Tibial artery (tissue), 4 donors: ENCODE measurements at regions not wholly inside any gene's neighbourhood (a gene's known extent, or its start where the extent isn't known, plus 50 kb on each side); places are given as distances from the start of the nearest gene placed in this dataset.

Experiments used
- DNase-seq, 2 donors: peaks; one replicate each; pipeline ENCODE4 v3.0.0-alpha.2; 2019
- H3K27ac ChIP-seq, 2 donors: fragments of 200-600 bp; sonication (generic) in 1 of 2; 1 replicate in 1 of 2; 2 replicates in 1 of 2; pipeline ENCODE4 v1.5.1; 2018 to 2019; ENCODE audit warnings: mild to moderate bottlenecking in 1 of 2
- H3K27me3 ChIP-seq, 2 donors: fragments of 200-600 bp; sonication (generic) in 1 of 2; one replicate each; pipeline versions ENCODE4 v1.5.1 to v1.6.0; 2016 to 2019
- H3K36me3 ChIP-seq, 3 donors: fragments of 200-600 bp; sonication (generic) in 2 of 3; one replicate each; pipeline ENCODE4 v1.5.1; 2016 to 2019; ENCODE audit warnings: mild to moderate bottlenecking in 2 of 3
- H3K4me1 ChIP-seq, 4 donors: fragments of 200-600 bp; sonication (generic) in 2 of 4; 1 replicate in 3 of 4; 2 replicates in 1 of 4; pipeline ENCODE4 v1.5.1; 2016 to 2019
- H3K4me3 ChIP-seq, 2 donors: fragments of 200-600 bp; sonication (generic) in 1 of 2; 1 replicate in 1 of 2; 2 replicates in 1 of 2; pipeline ENCODE4 v1.5.1; 2018 to 2019; ENCODE audit warnings: mild to moderate bottlenecking in 2 of 2
- H3K9me3 ChIP-seq, 3 donors: fragments of 200-600 bp; sonication (generic) in 1 of 3; one replicate each; pipeline ENCODE4 v1.5.1; 2016 to 2019
- intact Hi-C: fragments of 100-400 bp; cut with DNase I; formaldehyde crosslinking; loops from one replicate; pipeline ENCODE4 v1.15.0; 2023; ENCODE audit warnings: low total_unique reads
- TF ChIP-seq, protein P1 (sequence below), 2 experiments: fragments of 200-600 bp in 1 of 2; fragments of 450-650 bp in 1 of 2; IDR thresholded peaks; one replicate each; pipeline ENCODE4 v1.5.1; 2017 to 2019; ENCODE audit warnings: antibody characterized with exemption in 2 of 2, mild to moderate bottlenecking in 1 of 2, moderate library complexity in 1 of 2

DNA sequence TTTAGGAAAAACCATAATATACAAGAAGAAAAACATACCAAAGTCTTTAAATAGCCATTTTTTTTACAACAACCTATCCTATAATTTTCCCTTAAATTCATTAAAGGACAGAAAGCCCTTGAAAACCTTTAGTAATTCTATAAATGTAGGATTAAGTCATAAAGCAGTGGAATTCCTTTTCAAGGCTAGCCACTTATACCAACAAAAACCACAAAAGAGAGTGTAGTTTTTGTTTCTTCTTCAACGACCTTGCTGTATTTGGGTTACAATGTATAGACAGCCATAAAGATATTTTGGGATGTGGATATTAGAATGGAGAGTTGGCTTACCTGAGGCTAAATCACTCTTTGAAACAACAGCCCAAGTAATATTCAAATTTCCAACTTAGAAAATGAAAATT, 296.6 kb upstream of the CDIN1 start:
- no peaks in the 10 kb centered on the region for H3K27me3 ChIP-seq
- TF ChIP-seq, protein P1, sequence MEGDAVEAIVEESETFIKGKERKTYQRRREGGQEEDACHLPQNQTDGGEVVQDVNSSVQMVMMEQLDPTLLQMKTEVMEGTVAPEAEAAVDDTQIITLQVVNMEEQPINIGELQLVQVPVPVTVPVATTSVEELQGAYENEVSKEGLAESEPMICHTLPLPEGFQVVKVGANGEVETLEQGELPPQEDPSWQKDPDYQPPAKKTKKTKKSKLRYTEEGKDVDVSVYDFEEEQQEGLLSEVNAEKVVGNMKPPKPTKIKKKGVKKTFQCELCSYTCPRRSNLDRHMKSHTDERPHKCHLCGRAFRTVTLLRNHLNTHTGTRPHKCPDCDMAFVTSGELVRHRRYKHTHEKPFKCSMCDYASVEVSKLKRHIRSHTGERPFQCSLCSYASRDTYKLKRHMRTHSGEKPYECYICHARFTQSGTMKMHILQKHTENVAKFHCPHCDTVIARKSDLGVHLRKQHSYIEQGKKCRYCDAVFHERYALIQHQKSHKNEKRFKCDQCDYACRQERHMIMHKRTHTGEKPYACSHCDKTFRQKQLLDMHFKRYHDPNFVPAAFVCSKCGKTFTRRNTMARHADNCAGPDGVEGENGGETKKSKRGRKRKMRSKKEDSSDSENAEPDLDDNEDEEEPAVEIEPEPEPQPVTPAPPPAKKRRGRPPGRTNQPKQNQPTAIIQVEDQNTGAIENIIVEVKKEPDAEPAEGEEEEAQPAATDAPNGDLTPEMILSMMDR (IDR thresholded peaks at IDR 0.05) = no peak
- no peak overlapping the region for H3K27ac ChIP-seq
- DNase-seq = no peak
- peaks cover 0 to 14% (median 13%) of the 10 kb centered on the region in 3 donors for H3K9me3 ChIP-seq
- H3K4me1 ChIP-seq = no peaks in the 10 kb centered on the region
- H3K36me3 ChIP-seq = no peaks in the 10 kb centered on the region
- intact Hi-C loops = no loop called here
- H3K4me3 ChIP-seq = no peak overlapping the region

DNA sequence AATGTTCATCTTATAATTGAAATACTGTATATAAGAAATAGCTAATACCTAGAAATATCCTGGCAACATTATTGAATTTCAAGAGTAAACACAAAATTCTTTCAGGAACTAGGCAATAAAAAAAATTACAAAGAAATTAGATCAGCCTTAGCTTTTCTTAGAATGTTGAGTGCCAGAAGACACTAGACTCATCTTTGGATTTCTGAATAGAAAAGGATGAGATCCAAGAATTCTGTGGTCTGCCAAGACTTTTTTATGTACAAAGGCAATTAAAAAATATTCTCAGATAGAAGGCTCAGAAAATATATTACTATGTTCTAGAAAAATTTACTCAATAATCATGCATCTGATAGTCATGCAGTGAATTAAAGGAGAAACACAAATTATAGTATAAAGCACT, 294.5 kb upstream of the CDIN1 start:
- no peaks in the 10 kb centered on the region for H3K9me3 ChIP-seq
- no peaks in the 10 kb centered on the region for H3K36me3 ChIP-seq
- no peak for DNase-seq
- no peaks in the 10 kb centered on the region for H3K27me3 ChIP-seq
- H3K4me1 ChIP-seq = no peaks in the 10 kb centered on the region
- TF ChIP-seq, protein P1 (IDR thresholded peaks at IDR 0.05) = no peak
- H3K4me3 ChIP-seq = no peak overlapping the region
- intact Hi-C loops = no loop called here
- H3K27ac ChIP-seq = no peak overlapping the region

DNA sequence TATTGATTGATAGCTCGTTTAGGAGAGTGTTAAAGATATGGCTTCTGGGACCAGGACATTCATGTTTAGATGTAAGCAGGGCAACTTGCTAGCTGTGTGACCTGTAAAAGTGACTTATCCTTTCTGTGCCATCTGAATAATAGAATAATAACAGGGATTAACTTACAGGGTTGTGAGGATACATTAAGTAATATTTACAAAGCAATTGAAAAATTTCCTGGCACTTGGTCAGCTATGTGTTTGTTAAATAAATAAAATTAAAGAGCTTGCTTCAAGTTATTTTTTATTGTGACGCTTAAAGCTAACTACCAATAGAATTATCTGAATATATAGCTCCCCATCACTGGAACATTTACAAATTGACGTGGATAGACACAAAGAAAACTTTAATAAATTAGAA, 287.9 kb upstream of the CDIN1 start:
- no peak for DNase-seq
- H3K27ac ChIP-seq = no peak overlapping the region
- intact Hi-C loops = no loop called here
- no peaks in the 10 kb centered on the region for H3K4me1 ChIP-seq
- TF ChIP-seq, protein P1 (IDR thresholded peaks at IDR 0.05) = no peak
- no peak overlapping the region for H3K4me3 ChIP-seq
- no peaks in the 10 kb centered on the region for H3K9me3 ChIP-seq
- H3K36me3 ChIP-seq = no peaks in the 10 kb centered on the region
- no peaks in the 10 kb centered on the region for H3K27me3 ChIP-seq

DNA sequence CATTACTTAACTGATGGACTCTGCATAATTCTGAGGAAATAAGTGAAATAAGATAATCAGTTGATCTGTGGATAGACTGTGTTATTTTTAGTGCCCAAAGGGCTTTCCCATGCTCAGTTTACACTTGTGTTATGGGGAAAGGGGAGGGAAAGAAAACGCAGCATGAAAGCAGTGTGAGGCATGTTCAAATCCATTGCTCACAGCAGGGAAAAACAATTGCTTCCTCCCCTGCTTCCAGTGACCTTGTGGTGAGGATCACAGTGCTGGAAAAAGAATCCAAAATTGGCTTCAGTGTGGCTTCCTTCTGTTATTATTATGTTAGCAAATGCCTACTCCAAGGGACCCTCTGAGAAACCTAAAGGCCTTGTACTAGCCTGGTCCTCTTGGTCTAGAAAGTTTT, 285.1 kb upstream of the CDIN1 start:
- no peak for DNase-seq
- intact Hi-C loops = no loop called here

DNA sequence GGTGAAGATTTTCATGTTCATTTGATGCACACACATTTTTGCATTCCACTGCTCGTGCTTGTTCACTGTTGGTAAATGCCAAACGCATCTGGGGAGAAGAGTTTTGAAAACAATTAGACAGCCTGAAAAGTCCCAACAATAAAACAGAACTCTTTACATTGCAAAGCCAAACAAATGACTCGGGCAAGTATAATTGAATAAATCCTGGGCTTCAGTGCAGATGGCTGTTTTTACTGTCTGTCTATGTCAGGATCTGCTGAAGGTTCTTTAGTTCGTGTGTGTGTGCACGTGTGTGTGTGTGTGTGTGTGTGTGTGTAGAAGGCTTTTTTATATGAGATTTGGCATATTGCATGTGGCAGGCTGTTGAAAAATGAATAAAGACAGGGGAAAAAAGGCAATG, 277.5 kb upstream of the CDIN1 start:
- intact Hi-C loops = no loop called here

More for the DNA sequence above, 285.1 kb upstream of the CDIN1 start:
- Histone ChIP-seq H3K27ac (no peak overlapping the region), H3K4me3 (no peak overlapping the region), H3K27me3 (no peaks in the 10 kb centered on the region), H3K4me1 (no peaks in the 10 kb centered on the region), H3K9me3 (no peaks in the 10 kb centered on the region), H3K36me3 (no peaks in the 10 kb centered on the region)
- TF ChIP-seq, protein P1 (IDR thresholded peaks at IDR 0.05) = no peak

More for the DNA sequence above, 277.5 kb upstream of the CDIN1 start:
- TF ChIP-seq, protein P1 (IDR thresholded peaks at IDR 0.05) = no peak
- Histone ChIP-seq H3K9me3 (no peaks in the 10 kb centered on the region), H3K27me3 (no peaks in the 10 kb centered on the region), H3K27ac (no peak overlapping the region), H3K4me1 (no peaks in the 10 kb centered on the region), H3K4me3 (no peak overlapping the region), H3K36me3 (no peaks in the 10 kb centered on the region)
- DNase-seq = no peak
